DOHH2 (cell line): ENCODE measurements at regions not wholly inside any gene's neighbourhood (a gene's known extent, or its start where the extent isn't known, plus 50 kb on each side); places are given as distances from the start of the nearest gene placed in this dataset.

ENCODE experiments used
- H3F3A ChIP-seq: fragments of 200-600 bp; sonication (generic), shearing (Covaris generic); 2 replicates; pipeline ENCODE4 v1.6.0; 2016; ENCODE audit warnings: antibody characterized with exemption, mild to moderate bottlenecking; ENCODE audit not compliant: control insufficient read depth, insufficient read depth
- H3K27ac ChIP-seq: fragments of 200-600 bp; sonication (generic); 2 replicates; pipeline ENCODE4 v1.5.1; 2014; ENCODE audit warnings: low read depth, mild to moderate bottlenecking, low read length, moderate library complexity
- H3K27me3 ChIP-seq: fragments of 200-600 bp; sonication (generic); 2 replicates; pipeline ENCODE4 v1.6.1; 2014; ENCODE audit warnings: mild to moderate bottlenecking, low read length, mixed read lengths; ENCODE audit not compliant: control insufficient read depth
- H3K36me3 ChIP-seq: fragments of 200-600 bp; sonication (generic); 2 replicates; pipeline ENCODE4 v1.6.1; 2014; ENCODE audit warnings: mild to moderate bottlenecking, low read length, moderate library complexity, mixed read lengths; ENCODE audit not compliant: control insufficient read depth
- H3K4me1 ChIP-seq: fragments of 200-600 bp; sonication (generic); 2 replicates; pipeline ENCODE4 v1.6.1; 2014; ENCODE audit warnings: mild to moderate bottlenecking, low read length, mixed read lengths; ENCODE audit not compliant: control insufficient read depth
- H3K4me2 ChIP-seq: fragments of 200-600 bp; sonication (generic); 2 replicates; pipeline ENCODE4 v1.6.0; 2014; ENCODE audit warnings: mild to moderate bottlenecking, low read length, moderate library complexity
- H3K4me3 ChIP-seq: fragments of 200-600 bp; sonication (generic); 2 replicates; pipeline ENCODE4 v1.5.1; 2014; ENCODE audit warnings: mild to moderate bottlenecking, low read length, mixed read lengths
- H3K79me2 ChIP-seq: fragments of 200-600 bp; sonication (generic); 2 replicates; pipeline ENCODE4 v1.6.1; 2014; ENCODE audit warnings: mild to moderate bottlenecking, low read length, mixed read lengths; ENCODE audit not compliant: control insufficient read depth
- H3K9me2 ChIP-seq: fragments of 200-600 bp; sonication (generic); replicated peaks from 2 replicates; pipeline ENCODE4 v1.6.1; 2014; ENCODE audit warnings: mild to moderate bottlenecking, low read length, mixed read lengths; ENCODE audit not compliant: control insufficient read depth
- H3K9me3 ChIP-seq: fragments of 200-600 bp; sonication (generic); 2 replicates; pipeline ENCODE4 v1.6.1; 2014; ENCODE audit warnings: antibody characterized with exemption, low read length, mixed read lengths; ENCODE audit not compliant: control insufficient read depth, insufficient read depth
- H4K20me1 ChIP-seq: fragments of 200-600 bp; sonication (generic); 2 replicates; pipeline ENCODE4 v1.6.0; 2014; ENCODE audit warnings: low read depth, mild to moderate bottlenecking, antibody characterized with exemption, low read length, moderate library complexity; ENCODE audit not compliant: control insufficient read depth, insufficient read depth
- EZH2phosphoT487 ChIP-seq: fragments of 200-600 bp; sonication (generic); IDR thresholded peaks from 2 replicates; pipeline ENCODE4 v1.6.1; 2017; ENCODE audit warnings: borderline replicate concordance, mild to moderate bottlenecking, antibody characterized with exemption, low read length, moderate library complexity, mixed read lengths
- TF ChIP-seq, protein P1 (sequence below): fragments of 200-600 bp; sonication (generic); IDR thresholded peaks from one replicate; pipeline ENCODE4 v1.5.1; 2014; ENCODE audit warnings: antibody characterized with exemption, mild to moderate bottlenecking, low read depth, low read length; ENCODE audit not compliant: poor library complexity, severe bottlenecking

DNA sequence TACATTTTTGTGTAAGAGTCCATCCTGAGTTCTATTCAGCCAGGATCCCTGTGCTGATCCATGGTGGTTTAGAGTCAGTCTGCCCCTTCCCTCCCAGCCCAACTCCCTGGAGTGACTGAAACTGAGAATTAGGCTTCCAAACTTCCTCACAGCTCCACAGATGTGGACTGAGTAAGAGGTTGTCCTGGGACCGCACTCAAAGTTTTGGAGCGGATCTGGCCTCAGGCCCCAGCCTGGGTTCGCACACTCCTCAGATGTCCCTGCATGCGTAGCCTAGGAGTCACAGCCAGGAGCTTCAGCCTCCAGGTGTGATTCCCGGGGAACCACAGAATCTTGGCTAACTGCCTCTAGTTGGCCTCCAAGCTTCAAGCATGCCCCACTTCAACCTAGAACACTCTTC lies 218.1 kb downstream of the C7orf25 start:
- H3K27ac ChIP-seq: no peak overlapping the region
- H3K4me3 ChIP-seq: no peak overlapping the region
- H3F3A ChIP-seq: no peaks in the 10 kb centered on the region
- TF ChIP-seq, protein P1, sequence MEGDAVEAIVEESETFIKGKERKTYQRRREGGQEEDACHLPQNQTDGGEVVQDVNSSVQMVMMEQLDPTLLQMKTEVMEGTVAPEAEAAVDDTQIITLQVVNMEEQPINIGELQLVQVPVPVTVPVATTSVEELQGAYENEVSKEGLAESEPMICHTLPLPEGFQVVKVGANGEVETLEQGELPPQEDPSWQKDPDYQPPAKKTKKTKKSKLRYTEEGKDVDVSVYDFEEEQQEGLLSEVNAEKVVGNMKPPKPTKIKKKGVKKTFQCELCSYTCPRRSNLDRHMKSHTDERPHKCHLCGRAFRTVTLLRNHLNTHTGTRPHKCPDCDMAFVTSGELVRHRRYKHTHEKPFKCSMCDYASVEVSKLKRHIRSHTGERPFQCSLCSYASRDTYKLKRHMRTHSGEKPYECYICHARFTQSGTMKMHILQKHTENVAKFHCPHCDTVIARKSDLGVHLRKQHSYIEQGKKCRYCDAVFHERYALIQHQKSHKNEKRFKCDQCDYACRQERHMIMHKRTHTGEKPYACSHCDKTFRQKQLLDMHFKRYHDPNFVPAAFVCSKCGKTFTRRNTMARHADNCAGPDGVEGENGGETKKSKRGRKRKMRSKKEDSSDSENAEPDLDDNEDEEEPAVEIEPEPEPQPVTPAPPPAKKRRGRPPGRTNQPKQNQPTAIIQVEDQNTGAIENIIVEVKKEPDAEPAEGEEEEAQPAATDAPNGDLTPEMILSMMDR: no peak
- no peak for TF ChIP-seq EZH2phosphoT487
- no peak overlapping the region for H3K4me2 ChIP-seq
- H3K9me2 ChIP-seq: no peaks in the 10 kb centered on the region
- no peaks in the 10 kb centered on the region for H3K4me1 ChIP-seq
- no peaks in the 10 kb centered on the region for H3K79me2 ChIP-seq
- H3K36me3 ChIP-seq: no peaks in the 10 kb centered on the region
- H3K27me3 ChIP-seq: no peaks in the 10 kb centered on the region
- H4K20me1 ChIP-seq: no peaks in the 10 kb centered on the region
- H3K9me3 ChIP-seq: no peaks in the 10 kb centered on the region

DNA sequence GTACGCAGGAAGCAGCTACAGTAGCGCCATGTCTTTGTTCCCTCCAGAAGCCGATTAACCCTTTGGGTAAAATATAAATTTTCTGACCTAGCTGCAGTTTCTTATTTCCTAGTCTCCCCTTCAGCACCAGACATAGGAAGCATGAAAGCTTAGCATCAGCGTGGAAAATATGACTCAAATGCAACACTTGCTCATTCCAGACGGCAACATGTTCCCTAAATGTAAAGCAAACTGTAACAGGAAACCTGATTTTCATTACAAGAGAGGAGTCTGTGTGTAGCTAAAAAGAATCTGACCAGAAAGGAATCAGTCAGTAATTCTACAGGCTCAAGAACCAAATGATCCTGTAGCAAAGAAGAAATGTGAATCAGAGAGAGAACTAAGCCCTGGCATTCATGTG lies 219.2 kb downstream of the C7orf25 start:
- Histone ChIP-seq H4K20me1 (no peaks in the 10 kb centered on the region), H3K9me2 (no peaks in the 10 kb centered on the region), H3K4me3 (no peak overlapping the region), H3K27ac (no peak overlapping the region), H3K4me2 (no peak overlapping the region), H3K79me2 (no peaks in the 10 kb centered on the region), H3K36me3 (no peaks in the 10 kb centered on the region), H3K27me3 (no peaks in the 10 kb centered on the region), H3F3A (no peaks in the 10 kb centered on the region), H3K4me1 (no peaks in the 10 kb centered on the region), H3K9me3 (no peaks in the 10 kb centered on the region)
- TF ChIP-seq, protein P1: no peak
- TF ChIP-seq EZH2phosphoT487: no peak

DNA sequence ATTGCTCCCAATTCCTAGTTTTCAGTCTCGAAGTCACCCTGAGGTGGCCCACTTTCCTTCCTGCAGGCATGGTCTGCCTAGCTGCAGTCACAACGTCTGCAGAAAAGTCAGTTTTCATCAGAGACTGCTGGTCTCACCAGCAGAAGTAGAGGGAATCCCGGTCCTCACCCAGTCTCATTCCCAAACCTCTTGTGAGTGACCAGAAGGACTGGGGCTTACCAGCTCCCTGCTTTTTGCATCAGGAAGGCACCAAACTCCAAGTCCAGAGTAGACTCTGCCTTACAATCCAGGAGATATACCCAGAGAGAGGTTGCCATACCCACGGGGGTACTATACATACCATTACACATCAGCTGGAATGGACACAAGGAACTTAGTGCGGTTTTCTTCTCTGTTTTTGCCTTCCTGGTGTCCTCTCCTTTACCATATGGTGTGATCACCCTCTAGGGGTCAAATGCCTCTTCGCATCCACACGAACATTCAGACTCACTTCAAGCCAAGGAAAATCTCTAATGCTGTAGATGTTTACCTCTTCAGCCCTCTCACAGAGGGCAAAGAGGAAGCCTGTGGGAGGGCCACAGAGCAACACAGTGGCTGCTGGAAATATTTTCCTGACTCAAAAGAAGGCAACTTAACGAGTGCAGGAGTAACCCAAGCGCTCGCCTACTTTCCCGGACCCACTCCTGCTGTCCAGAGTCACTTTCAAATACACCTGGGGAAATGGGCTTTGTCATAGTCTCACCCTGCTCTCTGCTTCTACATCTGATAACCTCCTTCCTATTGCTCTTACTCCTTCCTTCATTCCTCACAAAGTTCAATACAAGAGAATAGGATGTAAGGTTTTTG lies 220.9 kb downstream of the C7orf25 start:
- no peaks in the 10 kb centered on the region for H3K27me3 ChIP-seq
- TF ChIP-seq, protein P1: peak; percentile 9
- no peak for TF ChIP-seq EZH2phosphoT487
- no peak overlapping the region for H3K4me2 ChIP-seq
- H3K4me3 ChIP-seq: no peak overlapping the region
- H3F3A ChIP-seq: no peaks in the 10 kb centered on the region
- H4K20me1 ChIP-seq: no peaks in the 10 kb centered on the region
- H3K36me3 ChIP-seq: no peaks in the 10 kb centered on the region
- no peaks in the 10 kb centered on the region for H3K9me2 ChIP-seq
- H3K27ac ChIP-seq: no peak overlapping the region
- no peaks in the 10 kb centered on the region for H3K4me1 ChIP-seq
- no peaks in the 10 kb centered on the region for H3K9me3 ChIP-seq
- no peaks in the 10 kb centered on the region for H3K79me2 ChIP-seq
